Breast epithelium (tissue), 4 donors: ENCODE measurements at regions not wholly inside any gene's neighbourhood (a gene's known extent, or its start where the extent isn't known, plus 50 kb on each side); places are given as distances from the start of the nearest gene placed in this dataset.

ENCODE experiments used
- DNase-seq, 2 donors: peaks; one replicate each; pipeline ENCODE4 v3.0.0-alpha.2; 2019; ENCODE audit warnings: low spot score in 2 of 2
- H3K27ac ChIP-seq, 2 donors: fragments of 200-600 bp; sonication (generic) in 1 of 2; one replicate each; pipeline ENCODE4 v1.5.1; 2016 to 2019; ENCODE audit warnings: mild to moderate bottlenecking in 1 of 2
- H3K27me3 ChIP-seq, 2 donors: fragments of 200-600 bp; sonication (generic) in 1 of 2; one replicate each; pipeline versions ENCODE4 v1.5.1 to v1.6.0; 2017 to 2019; ENCODE audit warnings: control low read depth in 1 of 2, mild to moderate bottlenecking in 1 of 2
- H3K36me3 ChIP-seq: fragments of 200-600 bp; one replicate; pipeline ENCODE4 v1.5.1; 2019
- H3K4me1 ChIP-seq, 2 donors: fragments of 200-600 bp; sonication (generic); one replicate each; pipeline ENCODE4 v1.5.1; 2016 to 2019; ENCODE audit warnings: control low read depth in 1 of 2
- H3K4me3 ChIP-seq, 3 donors: fragments of 200-600 bp; sonication (generic); 1 replicate in 2 of 3; 2 replicates in 1 of 3; pipeline ENCODE4 v1.5.1; 2016 to 2019; ENCODE audit warnings: mild to moderate bottlenecking in 3 of 3, moderate library complexity in 2 of 3
- H3K9me3 ChIP-seq, 2 donors: fragments of 200-600 bp; sonication (generic) in 1 of 2; one replicate each; pipeline ENCODE4 v1.5.1; 2016 to 2019; ENCODE audit warnings: control low read depth in 1 of 2
- POLR2A ChIP-seq: fragments of 450-650 bp; IDR thresholded peaks from one replicate; pipeline ENCODE4 v1.6.1; 2016; ENCODE audit warnings: antibody characterized with exemption, mild to moderate bottlenecking, moderate library complexity
- POLR2AphosphoS5 ChIP-seq, 3 donors: sonication (generic); formaldehyde crosslinking; IDR thresholded peaks; one replicate each; pipeline ENCODE4 v1.6.1; 2017; ENCODE audit warnings: antibody characterized with exemption in 3 of 3
- intact Hi-C: fragments of 100-400 bp; cut with DNase I; formaldehyde crosslinking; loops from one replicate; pipeline ENCODE4 v1.15.1; 2023; ENCODE audit warnings: low total_unique reads
- TF ChIP-seq, protein P1 (sequence below), 3 donors: fragments of 450-650 bp; IDR thresholded peaks; one replicate each; pipeline ENCODE4 v1.5.1; 2016 to 2017; ENCODE audit warnings: antibody characterized with exemption in 3 of 3, mild to moderate bottlenecking in 3 of 3, moderate library complexity in 3 of 3

- Histone ChIP-seq H3K4me3 (no peak overlapping the region), H3K27me3 (no peaks in the 10 kb centered on the region), H3K4me1 (no peaks in the 10 kb centered on the region), H3K36me3 (no peaks in the 10 kb centered on the region), H3K9me3 (no peaks in the 10 kb centered on the region), H3K27ac (no peak overlapping the region)
- TF ChIP-seq, protein P1, sequence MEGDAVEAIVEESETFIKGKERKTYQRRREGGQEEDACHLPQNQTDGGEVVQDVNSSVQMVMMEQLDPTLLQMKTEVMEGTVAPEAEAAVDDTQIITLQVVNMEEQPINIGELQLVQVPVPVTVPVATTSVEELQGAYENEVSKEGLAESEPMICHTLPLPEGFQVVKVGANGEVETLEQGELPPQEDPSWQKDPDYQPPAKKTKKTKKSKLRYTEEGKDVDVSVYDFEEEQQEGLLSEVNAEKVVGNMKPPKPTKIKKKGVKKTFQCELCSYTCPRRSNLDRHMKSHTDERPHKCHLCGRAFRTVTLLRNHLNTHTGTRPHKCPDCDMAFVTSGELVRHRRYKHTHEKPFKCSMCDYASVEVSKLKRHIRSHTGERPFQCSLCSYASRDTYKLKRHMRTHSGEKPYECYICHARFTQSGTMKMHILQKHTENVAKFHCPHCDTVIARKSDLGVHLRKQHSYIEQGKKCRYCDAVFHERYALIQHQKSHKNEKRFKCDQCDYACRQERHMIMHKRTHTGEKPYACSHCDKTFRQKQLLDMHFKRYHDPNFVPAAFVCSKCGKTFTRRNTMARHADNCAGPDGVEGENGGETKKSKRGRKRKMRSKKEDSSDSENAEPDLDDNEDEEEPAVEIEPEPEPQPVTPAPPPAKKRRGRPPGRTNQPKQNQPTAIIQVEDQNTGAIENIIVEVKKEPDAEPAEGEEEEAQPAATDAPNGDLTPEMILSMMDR (IDR thresholded peaks at IDR 0.05): no peak
- TF ChIP-seq POLR2AphosphoS5 (IDR thresholded peaks at IDR 0.05): no peak
- no peak for TF ChIP-seq POLR2A
- DNase-seq: no peak
- intact Hi-C loops: no loop called here
Observed at GRCh38 chr7:46344533-46344932, 423.5 kb upstream of the IGFBP3 start.

GRCh38 chr7:46343802-46344201 is 422.7 kb upstream of the IGFBP3 start:
- no peak overlapping the region for H3K27ac ChIP-seq
- no peak for TF ChIP-seq POLR2A
- TF ChIP-seq POLR2AphosphoS5 (IDR thresholded peaks at IDR 0.05): no peak
- TF ChIP-seq, protein P1 (IDR thresholded peaks at IDR 0.05): no peak
- no peaks in the 10 kb centered on the region for H3K4me1 ChIP-seq
- intact Hi-C loops: no loop called here
- no peaks in the 10 kb centered on the region for H3K9me3 ChIP-seq
- no peak overlapping the region for H3K4me3 ChIP-seq
- no peaks in the 10 kb centered on the region for H3K27me3 ChIP-seq
- no peaks in the 10 kb centered on the region for H3K36me3 ChIP-seq
- no peak for DNase-seq

- Histone ChIP-seq H3K36me3 (no peaks in the 10 kb centered on the region), H3K4me3 (no peak overlapping the region), H3K9me3 (no peaks in the 10 kb centered on the region), H3K4me1 (no peaks in the 10 kb centered on the region), H3K27ac (no peak overlapping the region), H3K27me3 (no peaks in the 10 kb centered on the region)
- intact Hi-C loops: no loop called here
- TF ChIP-seq, protein P1 (IDR thresholded peaks at IDR 0.05): no peak
- TF ChIP-seq POLR2AphosphoS5 (IDR thresholded peaks at IDR 0.05) (no peak), POLR2A (no peak)
- DNase-seq: no peak
Observed at GRCh38 chr7:46322937-46323336, 401.9 kb upstream of the IGFBP3 start.

- H3K36me3 ChIP-seq: no peaks in the 10 kb centered on the region
- no peak for TF ChIP-seq POLR2A
- H3K27me3 ChIP-seq: no peaks in the 10 kb centered on the region
- H3K9me3 ChIP-seq: no peaks in the 10 kb centered on the region
- no peak overlapping the region for H3K4me3 ChIP-seq
- intact Hi-C loops: no loop called here
- no peak overlapping the region for H3K27ac ChIP-seq
- no peaks in the 10 kb centered on the region for H3K4me1 ChIP-seq
- no peak for DNase-seq
Observed at GRCh38 chr7:46321556-46322205, 400.6 kb upstream of the IGFBP3 start.

GRCh38 chr7:46320956-46321355 is 399.9 kb upstream of the IGFBP3 start:
- Histone ChIP-seq H3K4me1 (no peaks in the 10 kb centered on the region), H3K4me3 (no peak overlapping the region), H3K27ac (no peak overlapping the region), H3K9me3 (no peaks in the 10 kb centered on the region), H3K36me3 (no peaks in the 10 kb centered on the region), H3K27me3 (no peaks in the 10 kb centered on the region)
- no peak for TF ChIP-seq POLR2AphosphoS5 (IDR thresholded peaks at IDR 0.05)
- TF ChIP-seq POLR2A: no peak
- TF ChIP-seq, protein P1 (IDR thresholded peaks at IDR 0.05): no peak
- no peak for DNase-seq
- intact Hi-C loops: no loop called here

DNA sequence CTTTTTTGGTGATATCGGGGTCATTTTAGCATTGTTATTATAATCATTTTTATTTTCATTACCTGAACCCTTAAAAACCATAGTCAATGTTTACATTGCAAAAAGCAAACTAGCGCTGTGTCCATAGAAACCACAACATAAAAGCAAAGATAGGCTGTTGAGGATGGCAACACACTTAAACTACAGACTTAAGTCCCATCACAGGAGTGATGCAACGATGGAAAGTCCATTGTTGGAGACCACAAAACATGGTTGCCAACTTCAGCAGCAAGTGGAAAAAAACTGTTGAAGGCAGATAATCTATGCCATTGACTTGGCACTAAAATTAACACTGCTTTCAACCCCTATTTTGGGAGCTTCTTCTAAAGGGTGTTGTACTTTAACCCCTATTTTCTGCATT is 398.8 kb upstream of the IGFBP3 start:
- Histone ChIP-seq H3K27ac (no peak overlapping the region), H3K4me3 (no peak overlapping the region), H3K9me3 (no peaks in the 10 kb centered on the region), H3K27me3 (no peaks in the 10 kb centered on the region), H3K36me3 (no peaks in the 10 kb centered on the region), H3K4me1 (no peaks in the 10 kb centered on the region)
- intact Hi-C loops: no loop called here
- DNase-seq: no peak
- TF ChIP-seq POLR2A: no peak
- TF ChIP-seq, protein P1 (IDR thresholded peaks at IDR 0.05): no peak
- no peak for TF ChIP-seq POLR2AphosphoS5 (IDR thresholded peaks at IDR 0.05)
